Fibroblast of lung (primary cell): ENCODE measurements at regions not wholly inside any gene's neighbourhood (a gene's known extent, or its start where the extent isn't known, plus 50 kb on each side); places are given as distances from the start of the nearest gene placed in this dataset.

Source experiments
- DNase-seq, 2 donors: peaks; one replicate each; pipeline versions ENCODE4 v3.0.0 to v3.0.0-alpha.2; 2010; ENCODE audit warnings: low read depth in 2 of 2
- H2AFZ ChIP-seq: 2 replicates; pipeline ENCODE4 v1.5.1; 2012; ENCODE audit warnings: low read length, control low read depth, inconsistent platforms
- H3K27ac ChIP-seq: 2 replicates; pipeline ENCODE4 v1.5.1; 2011; ENCODE audit warnings: low read length, control low read depth; ENCODE audit not compliant: insufficient read depth
- H3K27me3 ChIP-seq: 2 replicates; pipeline ENCODE4 v1.5.1; 2011; ENCODE audit warnings: mild to moderate bottlenecking, low read length; ENCODE audit not compliant: control insufficient read depth, insufficient read depth
- H3K36me3 ChIP-seq: 2 replicates; pipeline ENCODE4 v1.5.1; 2011; ENCODE audit warnings: low read length; ENCODE audit not compliant: control insufficient read depth, insufficient read depth
- H3K4me1 ChIP-seq: 2 replicates; pipeline ENCODE4 v1.5.1; 2011; ENCODE audit warnings: low read length; ENCODE audit not compliant: control insufficient read depth, insufficient read depth; ENCODE audit errors: extremely low read depth
- H3K4me2 ChIP-seq: 2 replicates; pipeline ENCODE4 v1.5.1; 2011; ENCODE audit warnings: low read length, control low read depth; ENCODE audit not compliant: insufficient read depth; ENCODE audit errors: extremely low read depth
- H3K4me3 ChIP-seq, 4 experiments: fragments of 200-600 bp in 1 of 4; sonication (generic) in 1 of 4; replicated peaks in 1 of 4; 2 replicates each; pipeline ENCODE4 v1.5.1; 2011 to 2016; ENCODE audit warnings: low read length in 4 of 4, low read depth in 3 of 4, mild to moderate bottlenecking in 3 of 4, control low read depth in 2 of 4, inconsistent platforms in 1 of 4, mixed read lengths in 1 of 4; ENCODE audit not compliant: insufficient read depth in 1 of 4; ENCODE audit errors: control extremely low read depth in 1 of 4
- H3K79me2 ChIP-seq: 2 replicates; pipeline ENCODE4 v1.5.1; 2012; ENCODE audit warnings: mild to moderate bottlenecking, low read length, inconsistent platforms; ENCODE audit not compliant: control insufficient read depth, insufficient read depth
- H3K9ac ChIP-seq: 2 replicates; pipeline ENCODE4 v1.5.1; 2011; ENCODE audit warnings: mild to moderate bottlenecking, low read length, control low read depth; ENCODE audit not compliant: insufficient read depth
- H3K9me3 ChIP-seq: 2 replicates; pipeline ENCODE4 v1.5.1; 2012; ENCODE audit warnings: low read depth, low read length; ENCODE audit not compliant: control insufficient read depth, insufficient read depth
- H4K20me1 ChIP-seq: 2 replicates; pipeline ENCODE4 v1.5.1; 2011; ENCODE audit warnings: low read length; ENCODE audit not compliant: control insufficient read depth, insufficient read depth; ENCODE audit errors: extremely low read depth
- EZH2 ChIP-seq: IDR thresholded peaks from 2 replicates; pipeline ENCODE4 v1.5.1; 2012; ENCODE audit warnings: low read length, control low read depth, mild to moderate bottlenecking; ENCODE audit errors: missing control alignments
- TF ChIP-seq, protein P1 (sequence below), 2 donors: IDR thresholded peaks in 1 of 2; conservative IDR thresholded peaks in 1 of 2; 1 replicate in 1 of 2; 2 replicates in 1 of 2; pipeline ENCODE4 v1.5.1; 2011 to 2012; ENCODE audit warnings: low read length in 2 of 2, control low read depth in 1 of 2, inconsistent platforms in 1 of 2, low read depth in 1 of 2, mild to moderate bottlenecking in 1 of 2

DNA sequence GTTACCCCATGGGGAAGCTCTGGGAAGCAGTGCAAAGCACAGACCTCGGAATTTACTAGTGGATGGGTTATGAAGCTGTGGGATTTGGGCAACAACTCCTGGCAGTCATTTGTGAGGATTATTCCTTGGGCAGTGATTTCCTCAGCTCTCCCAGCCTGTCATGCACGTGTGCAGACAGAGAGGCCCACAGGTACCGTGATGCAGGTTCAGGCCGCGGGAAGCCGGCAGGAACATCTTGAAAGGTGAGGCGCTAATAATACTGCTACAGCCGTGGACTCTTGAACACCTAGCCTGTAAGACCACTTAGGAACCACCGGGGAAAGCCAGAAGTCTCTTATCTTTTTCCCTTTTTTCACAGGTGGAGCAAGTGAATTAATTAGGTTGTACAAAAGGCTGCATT, 80.2 kb upstream of the CPHXL start:
- H3K79me2 ChIP-seq: no peaks in the 10 kb centered on the region
- H3K27me3 ChIP-seq: no peaks in the 10 kb centered on the region
- DNase-seq: no peak
- no peak overlapping the region for H3K4me3 ChIP-seq
- no peaks in the 10 kb centered on the region for H3K36me3 ChIP-seq
- TF ChIP-seq EZH2: no peak
- TF ChIP-seq, protein P1, sequence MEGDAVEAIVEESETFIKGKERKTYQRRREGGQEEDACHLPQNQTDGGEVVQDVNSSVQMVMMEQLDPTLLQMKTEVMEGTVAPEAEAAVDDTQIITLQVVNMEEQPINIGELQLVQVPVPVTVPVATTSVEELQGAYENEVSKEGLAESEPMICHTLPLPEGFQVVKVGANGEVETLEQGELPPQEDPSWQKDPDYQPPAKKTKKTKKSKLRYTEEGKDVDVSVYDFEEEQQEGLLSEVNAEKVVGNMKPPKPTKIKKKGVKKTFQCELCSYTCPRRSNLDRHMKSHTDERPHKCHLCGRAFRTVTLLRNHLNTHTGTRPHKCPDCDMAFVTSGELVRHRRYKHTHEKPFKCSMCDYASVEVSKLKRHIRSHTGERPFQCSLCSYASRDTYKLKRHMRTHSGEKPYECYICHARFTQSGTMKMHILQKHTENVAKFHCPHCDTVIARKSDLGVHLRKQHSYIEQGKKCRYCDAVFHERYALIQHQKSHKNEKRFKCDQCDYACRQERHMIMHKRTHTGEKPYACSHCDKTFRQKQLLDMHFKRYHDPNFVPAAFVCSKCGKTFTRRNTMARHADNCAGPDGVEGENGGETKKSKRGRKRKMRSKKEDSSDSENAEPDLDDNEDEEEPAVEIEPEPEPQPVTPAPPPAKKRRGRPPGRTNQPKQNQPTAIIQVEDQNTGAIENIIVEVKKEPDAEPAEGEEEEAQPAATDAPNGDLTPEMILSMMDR (conservative IDR thresholded peaks at IDR 0.05 in 1 of 2, IDR thresholded peaks at IDR 0.05 in 1 of 2; ENCODE audit: low read depth in 1 of 2, low read length in 2 of 2): no peak
- H2AFZ ChIP-seq: no peak overlapping the region
- H3K9me3 ChIP-seq: no peaks in the 10 kb centered on the region
- H4K20me1 ChIP-seq: no peaks in the 10 kb centered on the region
- no peak overlapping the region for H3K27ac ChIP-seq
- H3K4me2 ChIP-seq: no peak overlapping the region
- H3K4me1 ChIP-seq: no peaks in the 10 kb centered on the region
- H3K9ac ChIP-seq: no peak overlapping the region

DNA sequence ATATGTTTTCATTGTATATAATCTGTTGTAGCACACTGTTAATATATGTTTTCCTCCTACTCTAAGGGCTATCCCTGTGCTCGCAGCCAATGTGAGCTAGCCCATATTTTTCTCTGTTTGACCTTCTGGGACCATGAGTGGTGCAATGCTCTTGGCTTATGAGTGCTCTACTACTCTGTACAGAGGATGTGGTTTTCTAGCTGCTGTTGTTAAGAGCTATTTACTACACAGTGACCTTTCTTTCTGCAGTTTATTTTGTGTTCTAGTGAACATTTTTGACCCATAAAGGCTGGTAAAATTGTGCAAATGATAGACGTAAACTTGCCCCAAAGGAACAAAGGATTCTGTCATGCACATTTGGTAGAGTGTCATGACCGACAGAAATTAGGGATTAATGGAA, 84.1 kb upstream of the CPHXL start:
- TF ChIP-seq, protein P1 (conservative IDR thresholded peaks at IDR 0.05 in 1 of 2, IDR thresholded peaks at IDR 0.05 in 1 of 2; ENCODE audit: low read depth in 1 of 2, low read length in 2 of 2): no peak
- no peak for TF ChIP-seq EZH2
- Histone ChIP-seq H3K27ac (no peak overlapping the region), H2AFZ (no peak overlapping the region), H3K27me3 (no peaks in the 10 kb centered on the region), H3K36me3 (no peaks in the 10 kb centered on the region), H3K9ac (no peak overlapping the region), H3K4me1 (no peaks in the 10 kb centered on the region), H3K9me3 (no peaks in the 10 kb centered on the region), H4K20me1 (no peaks in the 10 kb centered on the region), H3K79me2 (no peaks in the 10 kb centered on the region), H3K4me2 (no peak overlapping the region), H3K4me3 (no peak overlapping the region)
- DNase-seq: no peak

DNA sequence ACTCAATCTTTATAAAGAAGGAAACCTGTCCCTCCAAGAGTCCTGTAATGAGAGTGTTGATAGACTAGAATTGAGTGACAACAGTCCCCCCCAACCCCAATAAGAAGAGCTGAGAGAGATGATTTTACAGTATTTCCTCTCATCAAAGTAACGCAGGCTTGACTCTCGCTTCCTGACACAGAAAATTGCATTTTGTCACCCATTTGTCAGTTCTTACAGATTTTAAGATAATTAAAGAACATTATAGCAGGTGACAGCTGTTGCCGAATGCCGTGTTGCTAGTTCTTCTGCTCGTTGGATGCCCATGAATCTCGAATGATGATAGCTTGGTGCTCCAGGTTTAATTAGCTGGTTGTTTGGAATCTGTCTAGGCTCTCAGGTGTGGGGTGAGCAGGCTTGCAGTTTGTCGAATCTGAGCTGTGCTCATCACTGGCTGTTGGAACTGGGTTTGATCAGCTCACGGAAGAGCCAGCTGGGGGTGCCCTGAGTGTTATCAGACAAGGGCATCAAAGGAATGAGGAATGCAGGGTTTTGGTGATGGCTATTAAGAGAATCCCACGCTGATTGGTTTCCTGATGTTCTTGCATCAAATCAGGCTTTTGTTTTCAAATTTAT, 84.8 kb upstream of the CPHXL start:
- Histone ChIP-seq H3K9ac (no peak overlapping the region), H4K20me1 (no peaks in the 10 kb centered on the region), H3K27me3 (no peaks in the 10 kb centered on the region), H2AFZ (no peak overlapping the region), H3K79me2 (no peaks in the 10 kb centered on the region), H3K36me3 (no peaks in the 10 kb centered on the region), H3K9me3 (no peaks in the 10 kb centered on the region), H3K4me1 (no peaks in the 10 kb centered on the region), H3K27ac (no peak overlapping the region), H3K4me3 (no peak overlapping the region), H3K4me2 (no peak overlapping the region)
- DNase-seq: no peak
- TF ChIP-seq, protein P1 (conservative IDR thresholded peaks at IDR 0.05 in 1 of 2, IDR thresholded peaks at IDR 0.05 in 1 of 2; ENCODE audit: low read depth in 1 of 2, low read length in 2 of 2): no peak
- no peak for TF ChIP-seq EZH2
